HL-60 (cell line): ENCODE measurements at regions not wholly inside any gene's neighbourhood (a gene's known extent, or its start where the extent isn't known, plus 50 kb on each side); places are given as distances from the start of the nearest gene placed in this dataset.

Experiments
- DNase-seq, 2 experiments: peaks; one replicate each; pipeline ENCODE4 v3.0.0-alpha.2; 2010 to 2020; ENCODE audit warnings: low read depth in 1 of 2, low spot score in 1 of 2
- H3K27ac ChIP-seq: fragments of 250-450 bp; sonication (Bioruptor Pico); replicated peaks from 2 replicates; pipeline ENCODE4 v1.5.1; 2020; ENCODE audit warnings: mild to moderate bottlenecking, moderate library complexity
- H3K27me3 ChIP-seq: fragments of 250-450 bp; sonication (Bioruptor Pico); 2 replicates; pipeline ENCODE4 v1.5.1; 2021; ENCODE audit warnings: mild to moderate bottlenecking, moderate library complexity; ENCODE audit not compliant: insufficient read depth, poor library complexity, severe bottlenecking
- H3K4me3 ChIP-seq: replicated peaks from 2 replicates; pipeline ENCODE4 v1.5.1; 2011; ENCODE audit warnings: mild to moderate bottlenecking, control low read depth, low read length; ENCODE audit not compliant: insufficient read depth
- GABPA ChIP-seq: IDR thresholded peaks from 2 replicates; pipeline ENCODE4 v1.6.1; 2012; ENCODE audit warnings: low read depth
- POLR2AphosphoS5 ChIP-seq: IDR thresholded peaks from 2 replicates; pipeline ENCODE4 v1.6.1; 2012; ENCODE audit warnings: low read depth
- SPI1 ChIP-seq: IDR thresholded peaks from 2 replicates; pipeline ENCODE4 v1.6.1; 2012; ENCODE audit warnings: low read depth, mild to moderate bottlenecking, borderline replicate concordance
- TF ChIP-seq, protein P1 (sequence below): IDR thresholded peaks from one replicate; pipeline ENCODE4 v1.5.1; 2011; ENCODE audit warnings: low read length, control low read depth, inconsistent platforms; ENCODE audit not compliant: insufficient read depth
- TF ChIP-seq, protein P2 (sequence below): IDR thresholded peaks from 2 replicates; pipeline ENCODE4 v1.6.1; 2012; ENCODE audit warnings: low read depth; ENCODE audit not compliant: insufficient replicate concordance

DNA sequence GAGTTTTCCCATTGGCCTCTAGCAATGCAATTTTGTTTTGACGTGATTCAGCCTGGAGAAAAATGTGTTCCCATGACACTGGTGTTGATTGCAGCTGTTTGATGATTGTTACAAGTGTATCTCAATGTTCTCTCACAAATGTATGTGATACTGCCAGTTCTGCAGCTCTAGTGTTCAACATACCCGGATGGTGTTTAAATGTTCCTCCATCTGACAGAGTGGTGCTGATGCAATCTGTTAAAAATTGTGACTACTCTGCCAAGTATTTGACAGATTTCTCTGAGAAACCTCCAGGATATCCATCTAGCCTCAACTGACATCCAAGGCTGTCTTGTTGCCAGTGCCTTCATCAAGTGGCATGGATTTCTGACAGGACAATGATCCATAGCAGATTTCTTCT is 657.2 kb upstream of the DIAPH2 start:
- Histone ChIP-seq H3K27ac (no peak overlapping the region), H3K4me3 (no peak overlapping the region), H3K27me3 (no peaks in the 10 kb centered on the region)
- no peak for DNase-seq
- no peak for TF ChIP-seq POLR2AphosphoS5

DNA sequence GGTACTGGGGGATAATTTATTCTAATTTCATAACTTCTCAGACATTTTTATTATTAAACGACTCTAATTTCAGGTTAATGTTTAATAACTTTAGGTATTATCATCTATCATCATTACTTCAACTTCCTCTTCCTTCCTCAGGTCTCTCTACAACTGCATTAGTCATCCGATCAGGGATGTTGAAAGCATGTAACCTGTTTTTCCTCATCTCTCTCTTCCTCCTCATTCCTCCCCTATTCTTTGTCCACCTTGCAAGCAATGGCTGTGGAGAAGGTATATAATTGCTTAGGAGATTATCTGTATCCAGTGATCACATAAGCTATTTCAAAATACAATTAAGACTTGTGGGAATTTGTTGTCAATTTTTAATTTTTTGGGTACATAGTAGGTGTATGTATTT is 632.6 kb upstream of the DIAPH2 start:
- no peak for DNase-seq
- TF ChIP-seq POLR2AphosphoS5: no peak
- H3K4me3 ChIP-seq: no peak overlapping the region
- no peak overlapping the region for H3K27ac ChIP-seq
- no peaks in the 10 kb centered on the region for H3K27me3 ChIP-seq

DNA sequence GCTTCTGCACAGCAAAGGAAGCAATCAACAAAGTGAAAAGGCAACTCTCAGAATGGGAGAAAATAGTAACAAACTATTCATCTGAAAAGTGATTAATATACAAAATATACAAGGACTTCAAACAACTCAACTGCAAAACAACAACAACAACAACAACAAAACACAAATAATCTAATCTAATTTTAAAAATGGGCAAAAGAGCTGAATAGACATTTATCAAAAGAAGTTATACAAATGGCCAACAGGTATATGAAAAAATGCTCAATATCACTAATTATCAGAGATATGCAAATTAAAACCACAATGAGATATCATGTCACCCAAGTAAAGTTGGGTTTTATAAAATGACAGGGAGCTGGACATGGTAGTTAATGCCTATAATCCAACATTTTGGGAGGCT is 602.8 kb upstream of the DIAPH2 start:
- TF ChIP-seq, protein P1, sequence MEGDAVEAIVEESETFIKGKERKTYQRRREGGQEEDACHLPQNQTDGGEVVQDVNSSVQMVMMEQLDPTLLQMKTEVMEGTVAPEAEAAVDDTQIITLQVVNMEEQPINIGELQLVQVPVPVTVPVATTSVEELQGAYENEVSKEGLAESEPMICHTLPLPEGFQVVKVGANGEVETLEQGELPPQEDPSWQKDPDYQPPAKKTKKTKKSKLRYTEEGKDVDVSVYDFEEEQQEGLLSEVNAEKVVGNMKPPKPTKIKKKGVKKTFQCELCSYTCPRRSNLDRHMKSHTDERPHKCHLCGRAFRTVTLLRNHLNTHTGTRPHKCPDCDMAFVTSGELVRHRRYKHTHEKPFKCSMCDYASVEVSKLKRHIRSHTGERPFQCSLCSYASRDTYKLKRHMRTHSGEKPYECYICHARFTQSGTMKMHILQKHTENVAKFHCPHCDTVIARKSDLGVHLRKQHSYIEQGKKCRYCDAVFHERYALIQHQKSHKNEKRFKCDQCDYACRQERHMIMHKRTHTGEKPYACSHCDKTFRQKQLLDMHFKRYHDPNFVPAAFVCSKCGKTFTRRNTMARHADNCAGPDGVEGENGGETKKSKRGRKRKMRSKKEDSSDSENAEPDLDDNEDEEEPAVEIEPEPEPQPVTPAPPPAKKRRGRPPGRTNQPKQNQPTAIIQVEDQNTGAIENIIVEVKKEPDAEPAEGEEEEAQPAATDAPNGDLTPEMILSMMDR: no peak
- no peak for TF ChIP-seq POLR2AphosphoS5
- TF ChIP-seq GABPA: no peak
- Histone ChIP-seq H3K27ac (no peak overlapping the region), H3K27me3 (no peaks in the 10 kb centered on the region), H3K4me3 (no peak overlapping the region)
- no peak for DNase-seq

DNA sequence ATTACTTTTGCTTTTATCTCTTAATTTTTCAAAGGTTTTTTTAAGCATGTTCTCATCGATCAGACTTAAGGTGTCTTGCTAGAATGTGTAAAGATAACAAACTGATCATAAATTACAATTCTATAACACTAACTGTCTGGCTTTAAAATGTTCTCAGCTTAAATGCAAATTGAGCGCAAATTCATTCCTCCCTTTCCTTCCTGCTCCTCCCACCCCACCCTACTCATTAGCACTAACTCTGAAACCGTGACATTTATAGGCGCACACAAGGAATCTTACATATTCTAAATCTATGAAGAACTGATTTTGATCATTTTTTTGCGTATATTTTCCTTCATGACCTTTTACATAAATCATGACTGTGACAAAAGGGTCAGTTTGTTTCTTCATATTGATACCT is 590.0 kb upstream of the DIAPH2 start:
- no peak for DNase-seq
- Histone ChIP-seq H3K4me3 (no peak overlapping the region), H3K27me3 (no peaks in the 10 kb centered on the region), H3K27ac (no peak overlapping the region)
- TF ChIP-seq, protein P2, sequence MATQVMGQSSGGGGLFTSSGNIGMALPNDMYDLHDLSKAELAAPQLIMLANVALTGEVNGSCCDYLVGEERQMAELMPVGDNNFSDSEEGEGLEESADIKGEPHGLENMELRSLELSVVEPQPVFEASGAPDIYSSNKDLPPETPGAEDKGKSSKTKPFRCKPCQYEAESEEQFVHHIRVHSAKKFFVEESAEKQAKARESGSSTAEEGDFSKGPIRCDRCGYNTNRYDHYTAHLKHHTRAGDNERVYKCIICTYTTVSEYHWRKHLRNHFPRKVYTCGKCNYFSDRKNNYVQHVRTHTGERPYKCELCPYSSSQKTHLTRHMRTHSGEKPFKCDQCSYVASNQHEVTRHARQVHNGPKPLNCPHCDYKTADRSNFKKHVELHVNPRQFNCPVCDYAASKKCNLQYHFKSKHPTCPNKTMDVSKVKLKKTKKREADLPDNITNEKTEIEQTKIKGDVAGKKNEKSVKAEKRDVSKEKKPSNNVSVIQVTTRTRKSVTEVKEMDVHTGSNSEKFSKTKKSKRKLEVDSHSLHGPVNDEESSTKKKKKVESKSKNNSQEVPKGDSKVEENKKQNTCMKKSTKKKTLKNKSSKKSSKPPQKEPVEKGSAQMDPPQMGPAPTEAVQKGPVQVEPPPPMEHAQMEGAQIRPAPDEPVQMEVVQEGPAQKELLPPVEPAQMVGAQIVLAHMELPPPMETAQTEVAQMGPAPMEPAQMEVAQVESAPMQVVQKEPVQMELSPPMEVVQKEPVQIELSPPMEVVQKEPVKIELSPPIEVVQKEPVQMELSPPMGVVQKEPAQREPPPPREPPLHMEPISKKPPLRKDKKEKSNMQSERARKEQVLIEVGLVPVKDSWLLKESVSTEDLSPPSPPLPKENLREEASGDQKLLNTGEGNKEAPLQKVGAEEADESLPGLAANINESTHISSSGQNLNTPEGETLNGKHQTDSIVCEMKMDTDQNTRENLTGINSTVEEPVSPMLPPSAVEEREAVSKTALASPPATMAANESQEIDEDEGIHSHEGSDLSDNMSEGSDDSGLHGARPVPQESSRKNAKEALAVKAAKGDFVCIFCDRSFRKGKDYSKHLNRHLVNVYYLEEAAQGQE: no peak
- TF ChIP-seq GABPA (no peak), SPI1 (no peak), POLR2AphosphoS5 (no peak)
- TF ChIP-seq, protein P1: no peak

DNA sequence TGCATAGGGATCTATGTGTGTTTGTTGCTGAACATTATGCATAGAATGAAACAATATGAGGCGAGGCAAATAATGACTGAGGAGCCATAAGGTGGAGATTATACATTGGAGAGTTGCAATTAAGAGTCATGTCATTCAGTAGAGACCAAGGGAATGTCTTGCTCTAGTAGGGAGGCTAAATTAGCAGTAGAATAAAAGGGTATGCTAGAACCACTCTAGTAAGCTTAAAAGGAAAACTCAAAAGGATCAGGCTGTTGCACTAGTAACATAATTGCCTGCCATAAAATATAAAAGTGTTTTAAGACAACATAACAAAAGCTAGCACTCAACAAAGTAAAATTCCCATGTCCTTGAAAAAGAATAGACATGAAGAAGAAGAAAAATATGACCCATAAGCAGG is 586.2 kb upstream of the DIAPH2 start:
- no peaks in the 10 kb centered on the region for H3K27me3 ChIP-seq
- H3K4me3 ChIP-seq: no peak overlapping the region
- TF ChIP-seq POLR2AphosphoS5: no peak
- no peak for TF ChIP-seq GABPA
- TF ChIP-seq, protein P2: no peak
- TF ChIP-seq SPI1: no peak
- TF ChIP-seq, protein P1: no peak
- DNase-seq: no peak
- no peak overlapping the region for H3K27ac ChIP-seq
